HG03097 (cell line): ENCODE measurements at regions not wholly inside any gene's neighbourhood (a gene's known extent, or its start where the extent isn't known, plus 50 kb on each side); places are given as distances from the start of the nearest gene placed in this dataset.

ENCODE experiments used
- ATAC-seq: cut with Tn5 transposase; IDR thresholded peaks from one replicate; pipeline ENCODE4 v1.9.1; 2021; ENCODE audit not compliant: unreplicated experiment, low FRiP score

DNA sequence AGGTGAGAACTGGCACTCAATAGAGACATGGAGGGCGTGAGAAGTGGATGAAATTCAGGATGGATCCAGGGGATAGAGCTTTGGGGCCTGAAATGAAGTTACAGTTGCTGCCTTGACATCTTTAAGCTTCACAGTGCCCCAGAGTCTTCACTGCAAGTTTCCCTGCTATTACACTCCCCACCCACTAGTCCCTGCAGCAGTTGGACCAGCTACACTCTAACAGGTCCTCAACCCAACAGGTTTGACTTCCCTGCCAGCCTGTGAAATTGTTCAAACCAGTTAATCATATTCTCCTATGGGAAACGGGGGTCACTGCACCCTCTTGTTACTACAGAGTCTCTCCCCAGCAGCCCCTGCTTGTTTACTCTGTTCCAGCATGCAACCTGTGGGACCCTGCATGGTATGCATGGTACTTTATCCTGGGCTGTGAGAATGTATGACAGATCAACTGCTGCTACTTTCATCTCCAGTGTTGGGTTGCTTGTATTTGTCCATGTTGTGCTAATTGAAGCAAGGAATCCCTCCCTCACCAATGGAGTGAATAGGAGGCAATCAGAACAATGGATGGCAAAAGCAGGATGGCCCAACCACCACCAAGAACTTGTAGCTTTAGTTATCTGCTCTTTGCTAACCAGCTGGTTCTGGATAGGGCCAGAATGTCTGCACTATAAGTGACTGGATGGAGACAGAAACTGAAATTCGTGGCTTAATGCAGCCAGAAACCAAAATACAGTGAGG is 314.2 kb downstream of the OLFM4 start:
- no peak for ATAC-seq

- no peak for ATAC-seq
These were observed 314.7 kb downstream of the OLFM4 start for GRCh38 chr13:53343361-53343744.

DNA sequence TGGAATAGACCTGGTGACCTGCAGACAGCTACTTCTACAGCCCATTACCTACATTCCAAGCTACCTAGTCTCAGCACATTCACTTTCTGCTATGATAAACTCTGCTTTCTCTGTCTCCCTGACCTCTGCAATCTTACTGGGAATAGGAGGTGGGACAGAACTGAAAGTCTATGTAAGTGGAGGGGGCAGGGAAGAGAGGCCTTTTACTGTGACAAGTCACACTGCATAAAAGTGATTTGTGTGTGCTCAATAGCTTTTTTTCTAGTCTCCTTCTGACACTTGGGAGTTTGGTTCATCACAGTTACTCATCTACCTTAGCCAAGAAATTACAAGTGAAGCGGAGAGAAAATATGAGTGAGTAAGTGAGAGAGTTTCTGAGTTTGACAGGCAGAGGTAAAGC is 322.4 kb downstream of the OLFM4 start:
- ATAC-seq: no peak

DNA sequence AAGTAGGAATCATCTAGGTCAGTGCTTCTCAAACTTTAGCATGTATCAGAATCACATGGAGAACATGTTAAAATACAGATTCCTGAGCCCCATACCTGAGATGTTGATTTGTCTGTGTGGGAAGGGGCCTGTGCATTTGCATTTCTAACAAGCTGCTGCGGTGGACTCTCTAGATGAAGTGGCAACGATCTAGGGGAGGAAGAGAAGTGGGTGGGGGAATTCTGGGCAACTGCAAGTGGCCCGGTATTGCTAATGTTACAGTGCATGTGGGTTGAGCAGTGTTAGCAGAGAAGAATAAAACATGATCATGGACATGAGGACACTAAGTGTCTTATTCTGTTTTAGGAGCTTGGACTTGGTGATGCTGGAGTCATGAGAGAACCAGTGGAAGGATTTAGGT is 329.0 kb downstream of the OLFM4 start:
- no peak for ATAC-seq

DNA sequence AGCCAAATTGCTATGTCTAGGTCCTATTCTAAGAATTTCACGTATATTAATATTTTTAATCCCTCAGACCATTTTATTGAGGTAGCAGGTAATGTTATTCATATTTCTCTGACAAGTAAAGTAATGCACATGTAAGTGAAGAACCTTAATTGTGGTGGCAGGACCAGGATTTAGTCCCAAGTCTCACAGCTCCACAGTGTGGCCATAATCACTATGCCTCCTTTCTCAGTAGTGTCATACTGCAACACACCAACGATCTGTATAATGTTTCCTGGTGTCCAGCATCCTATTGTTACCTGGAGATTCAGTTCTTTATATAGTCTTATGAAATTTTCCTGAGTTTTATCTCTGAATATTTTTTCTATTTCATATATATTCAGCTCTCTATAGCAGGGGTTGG is 340.3 kb downstream of the OLFM4 start:
- ATAC-seq: no peak

DNA sequence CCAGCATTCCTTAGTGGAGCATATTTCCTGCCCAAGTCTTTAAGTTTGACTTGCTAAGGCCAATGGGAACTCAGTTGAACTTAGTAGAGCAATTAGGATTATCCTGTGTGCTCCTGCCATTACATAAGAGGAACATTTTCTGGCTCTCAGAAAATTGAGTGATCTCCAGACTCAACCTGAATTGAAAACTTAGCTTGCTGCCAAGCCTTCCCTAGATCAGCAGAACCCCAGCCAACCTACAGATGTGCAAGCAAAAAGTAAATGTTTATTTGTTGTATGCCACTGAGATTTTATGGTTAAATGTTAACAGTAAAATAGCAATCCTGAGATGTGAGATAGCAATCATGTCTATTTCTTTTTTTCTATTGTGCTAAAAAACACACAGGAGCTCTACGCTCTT is 350.9 kb downstream of the OLFM4 start:
- no peak for ATAC-seq

DNA sequence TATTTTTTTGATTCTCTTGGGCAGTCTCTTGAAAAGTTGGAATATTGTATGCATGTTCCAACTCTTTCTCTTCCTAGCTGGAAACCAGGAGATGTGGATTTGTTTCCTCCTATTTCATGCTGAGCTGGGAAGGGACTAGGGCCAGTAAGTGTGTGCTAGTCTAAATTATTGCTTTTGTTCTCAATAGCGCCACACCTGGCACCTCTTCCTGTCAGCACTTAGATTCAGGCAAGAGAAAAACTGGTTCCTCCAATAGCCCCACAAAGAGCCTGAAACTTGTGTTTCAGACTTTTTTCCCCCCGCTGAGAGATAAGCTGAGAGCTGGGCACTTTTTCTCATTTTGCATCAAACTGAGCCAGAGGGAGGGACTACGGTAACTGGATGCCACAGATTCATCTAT is 353.4 kb downstream of the OLFM4 start:
- ATAC-seq: no peak

DNA sequence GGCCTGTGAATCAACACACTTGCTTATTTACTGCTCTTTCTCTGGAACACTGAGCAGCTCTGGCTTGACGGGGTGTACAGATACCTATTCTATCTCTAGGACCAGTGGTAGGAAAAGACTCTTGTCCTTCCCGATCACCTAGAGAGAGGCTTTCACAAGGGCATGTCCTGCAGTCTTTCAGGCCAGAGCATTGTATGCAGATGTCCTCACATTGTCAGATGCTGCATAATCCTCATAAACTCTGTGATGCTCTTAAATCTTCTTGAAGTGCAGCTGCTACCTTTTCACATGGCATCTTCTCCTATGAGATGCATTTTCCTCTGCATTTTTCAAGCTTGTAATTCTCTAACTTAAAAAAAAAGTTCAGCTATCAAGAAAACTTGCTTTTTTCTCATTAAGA is 369.4 kb downstream of the OLFM4 start:
- ATAC-seq: no peak

DNA sequence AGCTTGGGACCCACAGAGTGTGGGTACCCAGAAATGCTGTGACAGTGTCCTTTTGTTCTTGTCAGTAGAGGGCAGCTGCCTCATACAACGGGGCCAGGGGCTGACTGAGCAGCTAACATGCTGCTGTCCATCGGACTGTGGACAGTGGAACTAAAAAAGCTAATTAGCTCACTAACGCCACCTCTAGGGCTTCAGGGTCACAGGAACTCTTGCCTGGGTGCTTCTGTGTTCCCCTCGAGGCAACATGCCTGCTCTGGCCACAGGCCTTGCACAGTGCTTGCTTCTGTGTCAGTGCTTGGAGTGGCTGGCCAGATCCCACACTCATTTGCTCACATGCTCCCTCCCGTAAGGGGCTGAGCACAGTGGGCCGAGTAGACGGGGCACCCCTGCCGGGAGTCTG is 377.0 kb downstream of the OLFM4 start:
- no peak for ATAC-seq

DNA sequence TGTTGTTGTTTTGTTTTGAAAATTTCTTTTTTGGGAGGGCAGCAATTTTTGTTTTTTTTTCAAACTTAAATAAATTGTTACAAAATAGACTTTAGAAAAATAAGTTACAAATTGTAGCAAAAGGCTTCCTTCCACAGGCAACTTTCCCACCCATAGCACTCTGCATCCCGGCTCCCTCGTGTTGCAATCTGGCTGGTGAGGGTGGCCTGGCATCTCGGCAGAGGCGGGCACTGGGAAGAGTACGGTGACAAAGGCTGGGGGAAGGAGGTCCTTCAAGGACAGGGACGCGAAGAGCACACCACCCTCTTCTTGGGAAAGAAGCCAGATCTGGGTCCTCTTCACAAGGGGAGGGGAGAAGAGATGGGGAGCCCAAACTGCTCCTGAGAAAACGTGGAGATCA is 379.7 kb downstream of the OLFM4 start:
- no peak for ATAC-seq

DNA sequence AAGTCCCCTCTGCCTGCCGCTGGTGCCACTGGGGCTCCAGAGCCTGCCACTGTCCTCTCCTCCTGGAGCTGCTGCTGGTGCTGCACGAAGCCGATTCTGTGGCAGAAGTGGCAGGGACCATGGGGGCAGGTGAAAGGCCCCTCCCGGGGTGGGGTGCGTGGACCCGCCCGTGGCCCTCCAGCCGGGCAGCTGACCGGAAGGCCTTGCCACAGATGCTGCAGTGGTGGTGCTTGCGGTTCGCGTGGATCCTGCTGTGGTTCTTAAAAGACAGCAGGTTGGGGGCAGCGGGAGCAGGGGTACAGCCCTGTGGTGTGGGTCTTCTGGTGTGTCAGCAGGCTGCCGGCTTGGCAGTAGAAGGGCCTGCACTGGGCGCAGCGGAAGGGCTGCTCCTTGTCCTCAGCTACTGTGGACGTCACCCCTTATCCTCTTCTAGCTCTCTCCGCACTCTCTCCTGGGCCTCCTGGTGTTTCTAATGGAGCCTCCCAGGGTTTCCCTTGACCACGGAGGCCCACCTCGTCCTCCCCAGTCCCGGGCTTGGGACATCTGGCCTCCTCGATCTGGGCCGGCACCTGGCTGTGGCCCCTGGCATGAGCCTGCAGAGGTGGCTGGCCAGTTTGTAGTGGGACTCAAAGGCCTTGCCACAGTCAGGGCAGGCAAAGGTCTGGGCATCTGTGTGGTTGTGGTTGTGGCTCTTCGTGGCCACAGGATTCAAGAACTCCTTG is 380.4 kb downstream of the OLFM4 start:
- no peak for ATAC-seq

DNA sequence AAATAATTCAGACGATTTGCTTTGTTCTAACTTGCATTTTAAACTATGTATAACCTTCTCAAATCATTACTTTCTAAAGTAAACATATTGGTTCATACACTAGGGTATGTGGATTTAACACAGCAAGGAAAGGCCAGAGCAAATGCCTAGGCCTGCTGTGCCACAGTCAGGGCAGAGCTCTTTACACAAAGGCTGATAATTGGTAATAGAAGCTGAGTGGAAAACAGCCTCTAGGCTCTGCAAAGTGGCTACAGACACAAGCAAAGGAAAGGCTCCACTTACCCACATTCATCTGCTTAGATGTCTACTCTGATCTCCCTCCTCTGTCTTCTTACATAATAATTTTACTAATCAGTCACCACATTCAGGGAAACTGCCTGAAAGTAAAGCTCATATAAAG is 382.9 kb downstream of the OLFM4 start:
- no peak for ATAC-seq

DNA sequence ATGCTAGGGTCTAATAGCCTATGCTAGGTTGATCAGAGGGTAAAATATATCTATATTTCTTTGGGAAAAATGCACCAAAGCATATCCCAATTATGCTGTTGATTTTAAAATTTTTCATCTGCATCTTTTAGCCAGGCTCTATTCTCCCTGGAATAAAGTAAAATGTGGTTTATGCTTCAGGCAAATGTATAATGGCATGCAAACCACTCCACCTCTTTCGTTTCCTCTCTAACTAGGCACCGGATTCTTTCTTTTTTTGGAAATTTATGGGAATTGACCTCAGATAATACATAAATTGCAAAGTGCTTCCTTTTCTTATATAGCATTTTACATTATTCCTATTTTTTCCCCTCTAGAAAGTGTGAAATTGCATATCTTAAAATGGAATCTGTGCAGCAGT is 386.5 kb downstream of the OLFM4 start:
- ATAC-seq: no peak

DNA sequence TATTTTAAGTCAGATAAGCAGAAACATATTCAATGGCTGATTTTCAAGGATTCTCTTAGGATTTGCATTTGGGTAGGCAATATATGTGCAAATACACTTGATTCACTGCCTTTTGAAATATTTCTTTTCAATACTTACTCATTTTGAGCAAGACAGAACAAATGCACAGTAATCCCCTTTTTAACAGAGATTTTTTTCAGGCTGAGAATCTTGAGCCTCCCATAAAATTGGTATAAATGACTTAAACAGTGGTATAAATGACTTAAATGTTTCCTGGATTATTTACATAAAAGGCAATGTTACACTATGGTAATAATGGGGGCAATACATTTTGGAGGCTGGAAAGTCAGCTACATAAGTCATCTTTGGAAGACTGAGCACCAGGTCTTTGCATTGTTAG is 389.0 kb downstream of the OLFM4 start:
- no peak for ATAC-seq

GRCh38 chr13:53422415-53422814 is 393.8 kb downstream of the OLFM4 start:
- ATAC-seq: no peak

DNA sequence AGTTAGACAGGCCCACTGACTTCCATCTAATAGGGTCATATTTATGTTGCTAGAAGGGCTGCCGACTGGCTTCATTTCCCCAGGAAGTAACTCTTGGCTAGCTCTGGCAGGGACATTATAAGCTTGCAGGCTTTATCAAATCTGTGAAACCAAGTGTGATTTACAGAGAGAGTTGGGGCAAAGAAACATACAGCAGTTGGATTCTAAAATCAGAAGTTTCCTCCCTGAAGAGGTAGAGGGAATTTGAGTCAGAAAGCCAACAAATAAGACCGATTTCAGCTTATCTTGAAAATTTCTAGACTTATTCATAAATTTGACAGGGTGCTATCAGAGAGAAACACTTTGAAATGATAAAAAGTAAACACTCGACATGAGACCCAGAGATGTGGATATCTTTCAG is 407.8 kb downstream of the OLFM4 start:
- ATAC-seq: no peak

- no peak for ATAC-seq
These were observed 411.0 kb downstream of the OLFM4 start for GRCh38 chr13:53439439-53440225.

- ATAC-seq: no peak
These were observed 414.4 kb downstream of the OLFM4 start for GRCh38 chr13:53442979-53443378.

GRCh38 chr13:53445686-53446085 is 417.1 kb downstream of the OLFM4 start:
- ATAC-seq: no peak

DNA sequence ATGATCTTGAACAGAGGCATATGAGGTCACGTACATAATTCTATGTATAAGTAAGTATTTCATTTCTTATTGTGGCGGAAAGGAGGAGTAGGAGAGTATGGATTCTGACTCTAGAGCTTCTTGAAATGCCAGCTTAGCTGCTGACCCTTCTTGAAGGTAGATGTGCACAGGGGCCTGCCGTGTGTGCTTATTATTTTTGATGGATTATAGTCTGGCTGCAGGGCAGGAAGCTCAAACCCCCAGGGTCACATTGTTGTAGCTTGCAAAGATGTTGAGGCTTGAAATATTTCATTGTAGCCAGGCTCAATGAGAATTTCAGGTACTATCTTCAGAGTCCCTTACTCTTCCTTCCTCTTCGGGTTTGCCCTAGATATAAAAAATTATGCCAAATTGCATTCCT is 418.8 kb downstream of the OLFM4 start:
- no peak for ATAC-seq

DNA sequence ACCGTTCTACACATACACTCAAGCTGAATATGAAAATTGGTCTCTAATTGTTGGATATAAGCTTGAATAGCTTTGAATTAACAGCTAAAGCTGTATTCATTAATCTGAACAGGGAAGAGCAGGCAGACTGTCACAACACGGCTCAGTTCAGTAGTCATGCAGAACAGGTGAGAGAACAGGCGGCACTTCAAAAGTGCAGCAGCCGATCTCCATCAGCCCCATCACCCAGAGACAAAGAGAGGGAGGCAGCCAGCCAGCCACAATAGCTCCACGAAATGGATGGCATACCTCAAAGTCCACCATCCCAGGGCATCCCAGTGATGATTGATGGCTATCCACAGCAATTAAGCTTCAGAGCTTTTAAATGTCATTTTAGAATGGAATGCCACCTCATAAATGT is 419.2 kb downstream of the OLFM4 start:
- ATAC-seq: no peak
